GM12801 (cell line): ENCODE measurements at regions not wholly inside any gene's neighbourhood (a gene's known extent, or its start where the extent isn't known, plus 50 kb on each side); places are given as distances from the start of the nearest gene placed in this dataset.

Experiments used
- TF ChIP-seq, protein P1 (sequence below): IDR thresholded peaks from one replicate; pipeline ENCODE4 v1.5.1; 2011; ENCODE audit warnings: control low read depth; ENCODE audit not compliant: insufficient read length; ENCODE audit errors: extremely low read depth

DNA sequence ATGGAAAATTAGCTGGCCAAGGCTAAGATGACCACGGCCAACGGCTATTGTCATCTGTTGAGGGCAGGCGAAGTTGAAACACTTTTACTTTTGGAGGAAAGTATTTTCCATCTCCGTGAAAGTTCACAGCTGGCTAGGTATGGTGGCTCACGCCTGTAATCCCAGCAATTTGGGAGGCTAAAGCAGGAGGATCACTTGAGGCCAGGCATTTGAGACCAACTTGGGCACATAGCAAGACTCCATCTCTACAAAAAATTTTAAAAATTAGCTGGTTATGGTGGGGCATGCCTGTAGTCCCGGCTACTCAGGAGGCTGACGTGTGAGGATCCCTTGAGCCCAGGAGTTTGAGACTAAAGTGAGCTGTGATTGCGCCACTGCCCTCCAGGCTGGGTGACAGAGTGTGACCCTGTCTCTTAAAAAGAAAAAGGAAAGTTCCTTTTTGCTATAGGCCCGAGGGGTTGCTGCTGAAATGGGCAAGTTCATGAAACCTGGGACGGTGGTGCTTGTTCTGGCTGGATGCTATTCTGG, 85.5 kb upstream of the MKLN1 start:
- TF ChIP-seq, protein P1, sequence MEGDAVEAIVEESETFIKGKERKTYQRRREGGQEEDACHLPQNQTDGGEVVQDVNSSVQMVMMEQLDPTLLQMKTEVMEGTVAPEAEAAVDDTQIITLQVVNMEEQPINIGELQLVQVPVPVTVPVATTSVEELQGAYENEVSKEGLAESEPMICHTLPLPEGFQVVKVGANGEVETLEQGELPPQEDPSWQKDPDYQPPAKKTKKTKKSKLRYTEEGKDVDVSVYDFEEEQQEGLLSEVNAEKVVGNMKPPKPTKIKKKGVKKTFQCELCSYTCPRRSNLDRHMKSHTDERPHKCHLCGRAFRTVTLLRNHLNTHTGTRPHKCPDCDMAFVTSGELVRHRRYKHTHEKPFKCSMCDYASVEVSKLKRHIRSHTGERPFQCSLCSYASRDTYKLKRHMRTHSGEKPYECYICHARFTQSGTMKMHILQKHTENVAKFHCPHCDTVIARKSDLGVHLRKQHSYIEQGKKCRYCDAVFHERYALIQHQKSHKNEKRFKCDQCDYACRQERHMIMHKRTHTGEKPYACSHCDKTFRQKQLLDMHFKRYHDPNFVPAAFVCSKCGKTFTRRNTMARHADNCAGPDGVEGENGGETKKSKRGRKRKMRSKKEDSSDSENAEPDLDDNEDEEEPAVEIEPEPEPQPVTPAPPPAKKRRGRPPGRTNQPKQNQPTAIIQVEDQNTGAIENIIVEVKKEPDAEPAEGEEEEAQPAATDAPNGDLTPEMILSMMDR, result no peak

DNA sequence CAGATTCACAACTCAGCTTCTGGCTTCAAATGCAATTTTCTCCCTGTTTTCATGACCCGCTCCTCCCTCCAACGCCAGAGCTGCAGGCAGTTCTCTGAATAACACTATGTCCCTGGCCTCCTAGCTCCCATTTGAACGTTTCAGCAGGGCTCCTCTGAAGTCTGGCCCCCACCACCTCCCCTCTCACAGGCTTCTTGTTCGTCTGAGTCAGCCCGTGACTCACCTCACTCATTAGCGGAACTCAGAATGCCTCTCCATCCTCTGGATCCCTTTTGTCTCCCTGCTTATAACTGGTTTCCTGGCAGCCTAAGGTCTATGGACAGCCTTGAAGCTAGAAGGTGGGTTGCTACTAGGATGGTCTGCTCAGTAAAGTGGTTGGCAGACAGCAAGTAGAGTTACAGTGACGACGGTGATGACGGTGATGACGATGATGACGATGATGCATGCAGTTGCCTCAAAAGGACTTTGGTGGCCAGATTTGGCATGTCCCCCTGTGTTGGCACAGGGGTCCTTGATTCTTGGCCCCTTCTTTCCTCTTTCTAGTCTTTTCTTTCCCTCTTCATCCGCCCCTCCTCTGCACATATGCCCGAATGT, 83.3 kb upstream of the MKLN1 start:
- TF ChIP-seq, protein P1, result no peak

DNA sequence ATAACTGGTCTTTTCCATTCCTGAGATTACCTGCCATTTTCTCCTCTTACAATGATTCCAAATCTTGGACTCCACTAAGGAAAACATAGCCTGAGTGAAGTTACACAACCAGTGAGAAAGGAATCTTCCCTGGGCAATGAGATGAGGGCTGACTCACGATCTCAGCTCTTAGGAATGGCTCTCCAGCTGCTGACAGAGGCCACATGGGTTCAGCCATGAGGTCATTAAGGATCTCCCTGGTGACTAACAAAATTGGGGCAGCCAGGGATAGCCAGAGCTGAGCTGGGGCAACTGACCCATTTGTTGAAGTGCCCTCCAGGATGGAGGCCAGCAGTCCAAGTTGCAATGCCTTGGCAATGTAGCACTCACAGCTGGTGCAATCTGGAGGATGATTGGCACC, 78.7 kb upstream of the MKLN1 start:
- TF ChIP-seq, protein P1, result no peak

DNA sequence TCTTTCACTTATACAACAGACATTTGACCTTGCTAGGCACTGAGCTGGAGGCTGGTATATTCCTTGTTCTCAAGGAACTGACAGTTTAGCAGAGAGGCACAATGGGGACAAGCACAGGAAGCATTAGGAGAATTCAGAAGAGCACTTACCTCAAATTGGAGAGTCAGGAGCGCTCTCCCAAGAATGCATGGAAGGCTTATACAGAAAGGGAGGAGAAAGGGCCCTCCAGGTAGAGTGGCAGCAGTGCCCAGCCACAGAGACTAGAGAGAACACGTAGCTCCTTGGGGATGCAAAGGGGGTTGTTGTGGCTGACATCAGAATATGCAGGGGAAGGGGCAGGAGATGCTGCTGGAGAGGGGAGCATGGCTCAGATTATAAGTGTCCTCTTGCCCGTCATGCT, 78.2 kb upstream of the MKLN1 start:
- TF ChIP-seq, protein P1, result no peak

DNA sequence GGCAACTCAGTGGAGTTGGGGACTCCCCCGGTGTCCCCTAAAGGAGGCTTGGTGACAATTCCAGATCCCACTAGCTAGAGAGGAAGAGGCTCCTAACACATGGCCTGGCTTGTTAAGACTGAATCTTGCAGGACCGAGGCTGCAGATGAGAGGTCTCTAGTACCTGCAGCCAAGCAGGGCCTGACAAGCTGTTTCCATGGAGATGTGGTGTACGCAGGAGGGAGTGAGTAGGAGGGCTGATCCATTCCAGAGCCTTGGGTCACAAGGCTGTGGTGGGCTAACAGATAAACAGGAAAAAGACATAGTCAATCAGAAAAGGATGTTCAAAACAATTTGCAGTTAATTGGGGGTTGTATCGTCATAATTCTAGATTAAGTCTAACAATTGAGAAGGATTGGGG, 77.3 kb upstream of the MKLN1 start:
- TF ChIP-seq, protein P1, result no peak

DNA sequence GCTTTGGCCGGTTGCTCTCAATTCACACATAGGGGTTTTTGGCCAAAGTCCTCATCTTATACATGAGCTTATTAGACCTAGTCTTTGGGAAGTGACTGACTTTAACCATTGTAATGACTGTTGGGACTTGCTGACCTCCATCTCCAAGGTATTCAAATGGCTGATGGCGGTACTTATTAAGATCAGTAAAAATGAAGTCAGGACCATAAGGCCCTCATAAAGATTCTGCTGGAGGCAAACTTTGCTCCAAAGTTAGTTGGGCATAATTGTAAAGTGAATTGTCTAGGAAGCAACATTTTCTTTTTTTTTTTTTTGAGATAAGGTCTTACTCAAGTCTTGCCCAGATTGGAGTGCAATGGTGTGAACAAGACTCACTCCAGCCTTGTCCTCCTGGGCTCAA, 76.3 kb upstream of the MKLN1 start:
- TF ChIP-seq, protein P1, result no peak

DNA sequence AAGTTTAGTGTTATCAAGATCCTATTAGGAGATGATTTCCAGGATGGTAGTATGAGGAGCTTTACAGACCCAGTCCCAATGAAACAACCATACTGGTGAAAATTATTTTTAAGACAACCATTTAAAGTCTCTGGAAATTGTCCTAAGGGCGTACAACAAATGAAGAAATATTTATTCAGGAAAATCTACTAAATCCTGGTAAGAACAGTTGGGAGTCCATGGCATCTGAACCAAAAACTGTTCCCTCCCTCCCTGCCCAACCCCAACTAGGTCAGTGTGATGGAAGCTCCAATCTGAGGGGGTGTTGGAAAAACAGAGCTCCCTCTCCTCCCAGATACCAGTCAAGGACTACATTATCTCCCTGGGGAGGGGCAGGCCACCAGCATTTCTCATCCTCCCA, 74.7 kb upstream of the MKLN1 start:
- TF ChIP-seq, protein P1, result no peak
